H9 (cell line): ENCODE measurements at regions not wholly inside any gene's neighbourhood (a gene's known extent, or its start where the extent isn't known, plus 50 kb on each side); places are given as distances from the start of the nearest gene placed in this dataset.
"Not testable (repeated sequence)": the region's sequence is repeated elsewhere in the genome, so short reads cannot be mapped to it uniquely, and the experiment has no call there.

Source experiments
- DNase-seq: peaks from one replicate; pipeline ENCODE4 v3.0.0-alpha.2; 2017
- H2AFZ ChIP-seq: one replicate; pipeline ENCODE4 v1.6.1; 2013; ENCODE audit warnings: mild to moderate bottlenecking, low read length, control low read depth, moderate library complexity
- H2AK5ac ChIP-seq: 2 replicates; pipeline ENCODE4 v1.6.1; 2013; ENCODE audit warnings: low read length, control low read depth, mixed read lengths; ENCODE audit not compliant: insufficient read length
- H2BK120ac ChIP-seq: one replicate; pipeline ENCODE4 v1.6.1; 2013; ENCODE audit warnings: low read depth, mild to moderate bottlenecking, low read length, control low read depth, inconsistent platforms; ENCODE audit not compliant: poor library complexity, severe bottlenecking
- H2BK12ac ChIP-seq: 2 replicates; pipeline ENCODE4 v1.6.1; 2013; ENCODE audit warnings: low read length, control low read depth, mixed read lengths, low read depth; ENCODE audit not compliant: insufficient read length
- H2BK15ac ChIP-seq: 2 replicates; pipeline ENCODE4 v1.6.1; 2013; ENCODE audit warnings: low read depth, low read length, control low read depth
- H2BK20ac ChIP-seq: one replicate; pipeline ENCODE4 v1.6.1; 2013; ENCODE audit warnings: low read depth, mild to moderate bottlenecking, low read length, control low read depth, inconsistent platforms; ENCODE audit not compliant: poor library complexity, severe bottlenecking
- H2BK5ac ChIP-seq: 2 replicates; pipeline ENCODE4 v1.6.1; 2013; ENCODE audit warnings: low read length, control low read depth, mixed read lengths; ENCODE audit not compliant: insufficient read length
- H3K14ac ChIP-seq: 2 replicates; pipeline ENCODE4 v1.6.1; 2013; ENCODE audit warnings: low read length, control low read depth; ENCODE audit not compliant: insufficient read depth
- H3K18ac ChIP-seq: 2 replicates; pipeline ENCODE4 v1.6.1; 2013; ENCODE audit warnings: low read depth, mild to moderate bottlenecking, mixed read lengths, low read length, control low read depth; ENCODE audit not compliant: insufficient read length
- H3K23ac ChIP-seq: 2 replicates; pipeline ENCODE4 v1.6.1; 2013; ENCODE audit warnings: low read length, control low read depth, mixed read lengths, low read depth; ENCODE audit not compliant: insufficient read length
- H3K23me2 ChIP-seq: 2 replicates; pipeline ENCODE4 v1.6.1; 2013; ENCODE audit warnings: low read depth, mild to moderate bottlenecking, mixed read lengths, low read length, control low read depth; ENCODE audit not compliant: insufficient read length, poor library complexity, severe bottlenecking
- H3K27ac ChIP-seq: 2 replicates; pipeline ENCODE4 v1.5.1; 2013; ENCODE audit warnings: low read length, control low read depth, mixed read lengths, low read depth; ENCODE audit not compliant: insufficient read length
- H3K27me3 ChIP-seq: 2 replicates; pipeline ENCODE4 v1.6.1; 2013; ENCODE audit warnings: low read length, control low read depth, inconsistent platforms; ENCODE audit not compliant: insufficient read depth
- H3K4ac ChIP-seq: 2 replicates; pipeline ENCODE4 v1.6.1; 2013; ENCODE audit warnings: low read depth, mild to moderate bottlenecking, control low read depth, inconsistent platforms, low read length, moderate library complexity
- H3K4me1 ChIP-seq: 2 replicates; pipeline ENCODE4 v1.6.1; 2013; ENCODE audit warnings: low read length, control low read depth, inconsistent platforms; ENCODE audit not compliant: insufficient read depth
- H3K4me2 ChIP-seq: 2 replicates; pipeline ENCODE4 v1.6.1; 2013; ENCODE audit warnings: low read length, control low read depth, mixed read lengths; ENCODE audit not compliant: insufficient read length, insufficient read depth
- H3K56ac ChIP-seq: 2 replicates; pipeline ENCODE4 v1.6.1; 2013; ENCODE audit warnings: low read depth, mild to moderate bottlenecking, mixed read lengths, low read length, control low read depth; ENCODE audit not compliant: insufficient read length
- H3K79me1 ChIP-seq: 2 replicates; pipeline ENCODE4 v1.6.1; 2013; ENCODE audit warnings: low read depth, mild to moderate bottlenecking, moderate library complexity, low read length, control low read depth, inconsistent platforms; ENCODE audit not compliant: insufficient read depth, poor library complexity, severe bottlenecking
- H3K79me2 ChIP-seq: 2 replicates; pipeline ENCODE4 v1.6.1; 2013; ENCODE audit warnings: low read length, control low read depth, inconsistent platforms; ENCODE audit not compliant: insufficient read depth
- H3K9ac ChIP-seq: 2 replicates; pipeline ENCODE4 v1.6.1; 2013; ENCODE audit warnings: low read length, control low read depth, mixed read lengths; ENCODE audit not compliant: insufficient read length; ENCODE audit errors: extremely low read depth
- H3K9me3 ChIP-seq: one replicate; pipeline ENCODE4 v1.6.1; 2013; ENCODE audit warnings: low read depth, low read length, inconsistent platforms; ENCODE audit not compliant: control insufficient read depth
- H3T11ph ChIP-seq: one replicate; pipeline ENCODE4 v1.6.1; 2013; ENCODE audit warnings: mild to moderate bottlenecking, low read length, control low read depth, inconsistent platforms
- H4K20me1 ChIP-seq: one replicate; pipeline ENCODE4 v1.6.1; 2013; ENCODE audit not compliant: control insufficient read depth, insufficient read length, insufficient read depth
- H4K5ac ChIP-seq: 2 replicates; pipeline ENCODE4 v1.6.1; 2013; ENCODE audit warnings: low read depth, mild to moderate bottlenecking, mixed read lengths, low read length, control low read depth; ENCODE audit not compliant: insufficient read length
- H4K8ac ChIP-seq: replicated peaks from 2 replicates; pipeline ENCODE4 v1.6.1; 2013; ENCODE audit warnings: low read length, control low read depth, mixed read lengths, low read depth; ENCODE audit not compliant: insufficient read length
- H4K91ac ChIP-seq: 2 replicates; pipeline ENCODE4 v1.6.1; 2013; ENCODE audit warnings: low read depth, mild to moderate bottlenecking, moderate library complexity, mixed read lengths, low read length, control low read depth; ENCODE audit not compliant: insufficient read length
- H3K27ac Mint-ChIP-seq, 3 experiments: 2 replicates in 2 of 3; 3 replicates in 1 of 3; pipeline ENCODE4 v1.8.0; 2020 to 2021; ENCODE audit warnings: mixed read lengths in 3 of 3, mild to moderate bottlenecking in 1 of 3, moderate library complexity in 1 of 3
- H3K27me3 Mint-ChIP-seq: 2 replicates; pipeline ENCODE4 v1.8.0; 2021; ENCODE audit warnings: low read depth, mild to moderate bottlenecking, moderate library complexity, mixed read lengths
- H3K36me3 Mint-ChIP-seq, 3 experiments: 2 replicates in 2 of 3; 3 replicates in 1 of 3; pipeline ENCODE4 v1.8.0; 2020 to 2021; ENCODE audit warnings: low read depth in 3 of 3, mixed read lengths in 3 of 3; ENCODE audit not compliant: insufficient read depth in 1 of 3
- H3K4me1 Mint-ChIP-seq, 2 experiments: 2 replicates each; pipeline ENCODE4 v1.8.0; 2020; ENCODE audit warnings: mixed read lengths in 2 of 2
- H3K4me3 Mint-ChIP-seq, 2 experiments: 2 replicates in 1 of 2; 3 replicates in 1 of 2; pipeline ENCODE4 v1.8.0; 2020 to 2021; ENCODE audit warnings: mild to moderate bottlenecking in 2 of 2, mixed read lengths in 2 of 2, moderate library complexity in 1 of 2
- H3K9me3 Mint-ChIP-seq, 2 experiments: 2 replicates in 1 of 2; 3 replicates in 1 of 2; pipeline ENCODE4 v1.8.0; 2020; ENCODE audit warnings: mild to moderate bottlenecking in 2 of 2, mixed read lengths in 2 of 2, moderate library complexity in 1 of 2
- CTCF ChIP-seq: fragments of 200-600 bp; sonication (generic); conservative IDR thresholded peaks from 3 replicates; pipeline ENCODE4 v1.8.0; 2021; ENCODE audit warnings: antibody characterized with exemption, mild to moderate bottlenecking
- WGBS: extraction: QIAGEN DNeasy Blood & Tissue Kit; methylation state at CpG from one replicate; pipeline ENCODE4 v1.1.7; 2013; ENCODE audit warnings: missing lambda C conversion rate, low lambda C conversion rate, mixed read lengths; ENCODE audit not compliant: insufficient read length; ENCODE audit errors: extremely low coverage; 5-methylcytosine and 5-hydroxymethylcytosine counted together

DNA sequence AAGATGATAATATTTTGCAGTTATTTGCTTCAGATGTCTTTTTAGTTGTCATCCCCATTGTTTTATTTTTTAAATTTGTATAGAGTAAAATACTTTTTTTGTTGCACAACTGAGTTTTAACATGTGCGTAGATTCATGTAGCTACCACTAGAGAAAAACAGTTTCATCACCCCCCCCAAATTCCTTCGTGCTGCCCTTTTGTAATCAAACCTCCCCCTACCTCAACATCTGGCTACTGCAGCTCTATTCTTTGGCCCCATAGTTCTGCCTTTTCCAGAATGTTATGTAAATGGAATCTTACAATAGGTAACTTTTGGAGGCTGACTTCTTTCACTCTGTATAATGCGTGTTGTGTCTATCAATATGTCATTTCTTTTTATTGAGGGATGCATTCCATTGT is 232.0 kb upstream of the RASGRP1 start:
- no peak overlapping the region for H3K27ac ChIP-seq
- no peaks in the 10 kb centered on the region for H3K23me2 ChIP-seq
- H3K79me1 ChIP-seq, result no peaks in the 10 kb centered on the region
- H3K9ac ChIP-seq, result no peak overlapping the region
- H2BK5ac ChIP-seq, result no peak overlapping the region
- Mint-ChIP-seq H3K9me3 (peaks cover 3 to 4% of the 10 kb centered on the region in 2 experiments; a peak in 4 of 5 replicates), H3K36me3 (peaks cover 0 to 4% (median 0%) of the 10 kb centered on the region in 3 experiments; a peak in 2 of 7 replicates), H3K4me1 (peaks cover 6 to 11% of the 10 kb centered on the region in 2 experiments), H3K27me3 (no peaks in the 10 kb centered on the region; the same call in 1 of the 2 replicates), H3K27ac (peak overlapping the region in 1 of 3 experiments; percentile 16; a peak in 2 of 7 replicates), H3K4me3 (no peak overlapping the region)
- H2AFZ ChIP-seq, result no peak overlapping the region
- H4K8ac ChIP-seq, result no peak overlapping the region
- no peaks in the 10 kb centered on the region; the same call in 1 of the 2 replicates for H3K4me1 ChIP-seq
- no peak overlapping the region for H2BK120ac ChIP-seq
- H4K20me1 ChIP-seq, result no peaks in the 10 kb centered on the region
- H3T11ph ChIP-seq, result no peak overlapping the region
- H3K18ac ChIP-seq, result no peak overlapping the region
- H3K23ac ChIP-seq, result no peak overlapping the region
- no peak overlapping the region for H4K5ac ChIP-seq
- WGBS, result no CpG with 5 or more reads among the region's 3 CpGs
- no peak overlapping the region for H4K91ac ChIP-seq
- H2BK20ac ChIP-seq, result no peak overlapping the region
- H2AK5ac ChIP-seq, result no peak overlapping the region
- H3K9me3 ChIP-seq, result no peaks in the 10 kb centered on the region
- no peak overlapping the region for H3K4me2 ChIP-seq
- no peak overlapping the region for H2BK12ac ChIP-seq
- H3K79me2 ChIP-seq, result no peaks in the 10 kb centered on the region
- peak; percentile 40 for TF ChIP-seq CTCF
- DNase-seq, result no peak
- H2BK15ac ChIP-seq, result no peak overlapping the region
- no peak overlapping the region for H3K4ac ChIP-seq
- H3K14ac ChIP-seq, result no peak overlapping the region
- no peaks in the 10 kb centered on the region for H3K27me3 ChIP-seq
- no peak overlapping the region for H3K56ac ChIP-seq

- H3T11ph ChIP-seq, H4K20me1 ChIP-seq, H2AFZ ChIP-seq, H2BK20ac ChIP-seq, H3K36me3 Mint-ChIP-seq, H3K4me3 Mint-ChIP-seq, H3K23me2 ChIP-seq, H3K27ac ChIP-seq, DNase-seq, H3K23ac ChIP-seq, H4K5ac ChIP-seq, H2BK5ac ChIP-seq, H3K14ac ChIP-seq, H3K9me3 Mint-ChIP-seq, H2AK5ac ChIP-seq, H3K56ac ChIP-seq, H2BK12ac ChIP-seq, H4K91ac ChIP-seq, H2BK15ac ChIP-seq, H3K27me3 Mint-ChIP-seq, H3K27me3 ChIP-seq, H3K79me2 ChIP-seq, H3K4me1 ChIP-seq, H3K27ac Mint-ChIP-seq, H3K18ac ChIP-seq, H3K9me3 ChIP-seq, H3K79me1 ChIP-seq, H4K8ac ChIP-seq, H3K4me2 ChIP-seq, H3K4ac ChIP-seq, H2BK120ac ChIP-seq, H3K9ac ChIP-seq: not testable (repeated sequence)
- H3K4me1 Mint-ChIP-seq, result peaks cover 6 to 11% of the 10 kb centered on the region in 2 experiments
- no CpG with 5 or more reads among the region's 4 CpGs for WGBS
Measured at GRCh38 chr15:38797506-38797905, 232.9 kb upstream of the RASGRP1 start.
